ENCODE measurements at regions not wholly inside any gene's neighbourhood (a gene's known extent, or its start where the extent isn't known, plus 50 kb on each side); places are given as distances from the start of the nearest gene placed in this dataset.

DNA sequence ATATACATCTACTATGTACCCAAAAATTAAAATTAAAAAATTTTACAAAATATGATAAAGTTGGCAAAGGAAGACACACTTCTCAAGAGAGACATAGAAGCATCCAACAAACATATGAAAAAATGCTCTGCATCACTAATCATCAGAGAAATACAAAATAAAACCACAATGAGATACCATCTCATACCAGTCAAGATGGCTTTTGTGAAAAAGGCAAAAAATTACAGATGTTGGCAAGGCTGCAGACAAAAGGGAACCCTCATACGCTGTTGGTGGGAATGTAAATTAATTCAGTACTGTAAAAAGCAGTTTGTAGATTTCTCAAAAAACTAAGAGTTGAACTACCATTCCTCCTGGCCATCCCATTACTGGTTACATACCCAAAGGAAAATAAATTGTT is 581.7 kb upstream of the CCDC54 start:
- no peak for DNase-seq

GRCh38 chr3:106797461-106797860 is 579.8 kb upstream of the CCDC54 start:
- no peak for DNase-seq

- no peak for DNase-seq
Measured at GRCh38 chr3:106805625-106806024, 571.6 kb upstream of the CCDC54 start.

DNA sequence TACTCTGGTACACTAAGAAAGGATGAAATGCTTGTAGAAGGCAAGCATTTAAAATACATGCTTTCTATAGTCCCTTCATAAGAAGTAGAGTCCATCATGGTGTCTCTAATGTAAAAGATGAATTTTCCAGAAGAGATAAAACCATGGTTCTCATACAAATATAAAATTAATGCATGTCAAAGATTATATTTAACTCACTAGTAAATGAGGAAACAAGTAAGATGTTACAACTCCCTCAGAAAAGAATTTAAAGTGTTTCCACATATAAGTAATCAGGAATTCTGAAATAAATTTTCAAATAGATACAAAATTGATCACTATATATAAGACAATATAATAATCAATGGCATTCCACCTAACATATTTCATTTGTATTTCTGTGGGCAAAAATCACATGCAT is 570.3 kb upstream of the CCDC54 start:
- DNase-seq: no peak

DNA sequence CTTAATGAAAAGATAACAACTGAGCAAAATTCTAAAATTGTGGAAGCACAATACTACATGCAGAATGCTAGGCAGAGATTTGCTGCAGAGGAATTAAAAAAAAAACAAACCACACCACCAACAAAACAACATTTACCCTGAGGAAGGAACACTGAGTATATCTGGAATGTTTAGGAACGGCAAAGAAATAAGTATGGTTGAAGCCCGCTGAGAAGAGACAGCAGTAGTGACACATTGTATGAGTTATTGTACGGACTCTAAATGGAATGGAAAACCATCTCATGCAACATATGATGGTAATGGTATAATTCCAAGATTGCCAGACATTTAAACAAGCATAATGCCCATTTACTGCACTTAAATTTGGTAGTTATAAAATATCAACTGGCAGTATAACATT is 568.2 kb upstream of the CCDC54 start:
- DNase-seq: no peak

DNA sequence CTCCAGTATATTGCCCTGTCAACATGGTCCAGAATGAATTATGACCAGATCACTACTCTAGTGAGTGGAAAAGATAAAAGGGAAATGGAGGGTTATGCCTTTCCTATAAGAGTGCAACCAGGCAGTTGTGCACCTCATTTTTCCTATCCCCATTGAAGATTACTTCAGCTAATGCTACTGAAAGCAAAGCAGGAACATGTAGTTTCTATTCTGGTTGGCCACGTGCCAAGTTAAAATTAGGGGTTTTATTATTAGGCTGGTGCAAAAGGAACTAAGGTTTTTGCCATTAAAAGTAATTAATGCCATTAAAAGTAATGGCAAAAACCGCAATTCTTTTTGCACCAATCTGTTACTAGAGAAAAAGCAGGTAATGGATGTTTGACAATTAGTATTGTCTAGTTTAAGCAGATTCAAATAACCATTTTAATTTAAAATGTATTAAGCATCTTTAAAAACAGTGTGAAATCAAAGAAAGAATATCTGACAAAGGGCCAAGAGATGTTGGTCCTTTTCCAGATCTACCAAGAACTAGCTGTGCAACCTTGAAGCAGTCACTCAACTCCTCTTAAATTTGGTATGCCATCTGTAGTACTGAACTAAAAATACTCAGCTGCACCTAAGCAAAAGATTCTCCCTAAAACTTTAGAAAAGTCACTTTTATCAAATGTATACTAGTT is 567.5 kb upstream of the CCDC54 start:
- no peak for DNase-seq

GRCh38 chr3:106810300-106810875 is 566.9 kb upstream of the CCDC54 start:
- DNase-seq: no peak

GRCh38 chr3:106811376-106811775 is 565.9 kb upstream of the CCDC54 start:
- DNase-seq: no peak

- DNase-seq: no peak
Measured at GRCh38 chr3:106813742-106814141, 563.5 kb upstream of the CCDC54 start.

DNA sequence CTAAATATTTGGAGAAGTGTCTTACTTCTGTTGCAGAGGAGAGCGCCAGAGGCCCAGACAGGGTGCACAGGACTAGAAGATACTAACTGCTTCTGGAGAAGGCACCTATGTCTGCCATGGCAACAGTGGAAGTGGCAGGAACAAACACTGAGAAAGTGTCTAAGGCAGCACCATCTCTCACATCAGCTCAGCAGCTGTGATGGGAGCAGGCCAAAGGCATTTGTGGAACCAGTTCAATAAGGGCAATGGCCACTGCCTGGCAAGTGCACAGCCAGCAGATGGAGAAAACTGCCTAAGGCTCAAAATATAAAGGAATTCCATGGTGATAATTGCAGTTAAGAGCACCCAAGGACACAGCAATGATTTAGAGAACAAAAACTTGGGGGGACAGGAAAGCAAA is 563.0 kb upstream of the CCDC54 start:
- DNase-seq: no peak

DNA sequence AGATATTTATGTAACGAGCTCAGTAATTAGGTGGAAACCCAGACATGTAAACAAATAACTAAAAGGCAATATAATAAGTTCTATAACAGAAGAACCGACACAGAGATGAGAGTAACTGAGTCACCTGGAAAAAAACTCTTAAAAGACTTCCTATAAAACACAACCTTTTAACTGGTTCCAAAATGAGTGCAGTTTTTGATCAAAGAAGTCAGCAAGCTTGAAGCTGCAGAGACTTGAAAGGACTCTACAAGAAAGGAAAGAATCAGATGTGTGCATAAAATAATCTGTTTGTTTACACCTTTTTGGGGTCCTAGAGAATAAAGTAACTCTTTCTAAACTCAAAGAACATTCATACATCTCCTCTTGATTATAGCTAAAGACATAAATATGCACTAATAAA is 560.4 kb upstream of the CCDC54 start:
- no peak for DNase-seq

- no peak for DNase-seq
Measured at GRCh38 chr3:106817706-106818105, 559.5 kb upstream of the CCDC54 start.

DNA sequence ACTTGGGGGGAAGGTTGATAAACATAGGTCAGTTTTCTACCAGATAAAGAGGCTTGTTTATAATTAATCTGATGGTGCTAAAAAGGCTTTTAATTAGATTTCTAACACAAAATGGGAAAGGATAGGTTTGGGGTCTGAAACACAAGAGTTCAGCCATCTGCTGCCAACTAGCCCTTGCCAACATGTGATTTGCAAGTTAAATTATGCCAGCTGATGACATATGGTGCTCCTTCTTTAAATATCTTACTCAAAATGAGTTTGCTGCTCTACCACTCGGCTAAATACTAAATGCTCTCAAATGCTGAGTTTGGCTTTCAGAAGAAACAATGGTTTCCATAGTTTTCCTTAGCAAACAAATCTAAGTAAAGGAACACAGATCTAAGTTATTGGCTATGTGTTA is 557.8 kb upstream of the CCDC54 start:
- no peak for DNase-seq

GRCh38 chr3:106820726-106821362 is 556.4 kb upstream of the CCDC54 start:
- no peak for DNase-seq

- DNase-seq: no peak
Measured at GRCh38 chr3:106821801-106822200, 555.4 kb upstream of the CCDC54 start.

- DNase-seq: no peak
Measured at GRCh38 chr3:106822204-106822603, 555.0 kb upstream of the CCDC54 start.

DNA sequence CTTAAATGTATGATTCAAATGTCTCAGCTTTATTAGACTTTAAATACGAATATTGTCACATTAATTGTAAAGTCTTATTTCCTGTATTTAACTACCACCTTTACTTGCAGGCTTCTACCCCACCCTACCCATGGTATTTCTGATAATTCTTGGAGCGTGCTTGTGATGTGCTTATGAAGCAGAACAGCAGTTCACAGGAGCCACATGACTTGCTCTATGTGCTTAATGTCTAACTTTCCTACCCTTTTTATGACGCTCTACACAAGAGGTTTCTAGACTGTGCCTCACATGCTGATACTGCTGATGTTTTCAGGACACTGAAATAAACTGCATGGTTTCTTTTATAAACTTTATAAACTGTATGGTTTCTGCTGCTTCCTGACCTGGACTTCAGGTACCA is 553.5 kb upstream of the CCDC54 start:
- DNase-seq: no peak

DNA sequence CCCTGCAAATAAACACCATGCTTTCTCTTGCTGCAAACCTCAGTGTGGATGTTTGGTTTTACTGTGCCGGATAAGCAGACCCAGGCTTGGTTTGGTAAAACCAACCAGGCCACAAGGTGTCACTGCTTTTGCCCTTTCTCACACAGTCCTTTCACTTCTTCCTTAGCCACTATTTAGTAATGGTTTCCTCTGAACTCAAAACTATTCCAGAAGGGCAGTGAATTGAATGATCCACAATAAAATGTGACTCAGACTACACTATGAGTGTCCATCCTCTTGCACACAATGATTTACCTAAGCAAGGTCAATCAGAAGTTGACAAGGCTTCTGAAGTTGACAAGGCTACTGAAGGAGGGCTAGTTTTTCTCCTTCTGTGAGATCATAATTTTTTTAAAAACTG is 552.4 kb upstream of the CCDC54 start:
- DNase-seq: no peak

DNA sequence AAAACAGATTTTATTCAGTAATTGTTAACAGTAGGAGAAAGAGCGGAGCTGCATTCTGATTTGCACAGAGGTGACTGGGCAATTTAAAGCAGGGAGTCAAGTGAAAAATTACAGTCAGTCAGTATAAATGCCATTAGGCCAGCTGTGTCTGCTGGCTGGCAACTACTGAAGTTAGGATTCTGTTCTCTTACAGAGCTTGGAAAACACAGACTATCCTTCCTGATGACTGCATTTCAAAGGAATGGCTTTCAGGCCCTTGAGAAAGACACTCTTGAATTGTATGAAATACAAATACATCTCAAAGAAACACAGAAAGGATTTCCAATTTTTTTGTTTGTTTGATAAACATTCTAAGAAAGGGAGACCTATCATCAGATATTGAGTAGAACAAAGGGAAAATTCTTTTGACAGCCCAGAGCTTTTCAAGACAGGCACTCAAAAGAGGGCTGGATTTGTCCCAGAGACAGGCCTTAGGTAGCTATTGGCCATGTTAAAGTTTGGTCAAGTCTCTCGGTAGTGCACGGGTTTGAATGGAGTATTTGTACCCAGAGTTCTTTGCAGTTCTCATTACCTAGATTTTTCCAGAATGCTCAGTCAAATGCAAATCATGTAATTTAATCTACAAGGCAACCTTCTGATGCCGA is 551.2 kb upstream of the CCDC54 start:
- no peak for DNase-seq

DNA sequence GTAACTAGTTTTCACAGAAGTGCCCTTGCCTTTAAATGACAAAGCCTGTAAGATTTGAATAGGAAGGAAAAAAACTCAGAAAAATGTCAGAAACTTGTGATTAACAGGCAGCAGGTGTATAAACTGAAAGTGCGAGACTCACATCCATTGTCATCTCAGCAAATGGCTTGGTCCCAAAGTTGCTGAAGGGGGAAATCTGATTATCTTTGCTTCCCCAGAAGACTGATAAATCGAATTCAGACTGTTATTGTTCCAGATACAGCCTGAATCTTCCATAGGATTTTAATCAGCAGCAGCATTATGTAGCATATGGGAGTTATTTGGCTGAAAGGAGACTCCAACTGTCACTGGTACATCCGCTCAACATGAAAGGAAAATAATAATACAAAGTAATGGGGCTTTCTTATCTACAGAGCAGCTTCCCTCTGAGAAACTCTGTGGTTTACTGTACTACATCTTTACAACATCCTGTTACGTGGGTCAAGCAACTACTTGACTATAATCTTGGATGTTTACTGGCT is 550.4 kb upstream of the CCDC54 start:
- no peak for DNase-seq

DNA sequence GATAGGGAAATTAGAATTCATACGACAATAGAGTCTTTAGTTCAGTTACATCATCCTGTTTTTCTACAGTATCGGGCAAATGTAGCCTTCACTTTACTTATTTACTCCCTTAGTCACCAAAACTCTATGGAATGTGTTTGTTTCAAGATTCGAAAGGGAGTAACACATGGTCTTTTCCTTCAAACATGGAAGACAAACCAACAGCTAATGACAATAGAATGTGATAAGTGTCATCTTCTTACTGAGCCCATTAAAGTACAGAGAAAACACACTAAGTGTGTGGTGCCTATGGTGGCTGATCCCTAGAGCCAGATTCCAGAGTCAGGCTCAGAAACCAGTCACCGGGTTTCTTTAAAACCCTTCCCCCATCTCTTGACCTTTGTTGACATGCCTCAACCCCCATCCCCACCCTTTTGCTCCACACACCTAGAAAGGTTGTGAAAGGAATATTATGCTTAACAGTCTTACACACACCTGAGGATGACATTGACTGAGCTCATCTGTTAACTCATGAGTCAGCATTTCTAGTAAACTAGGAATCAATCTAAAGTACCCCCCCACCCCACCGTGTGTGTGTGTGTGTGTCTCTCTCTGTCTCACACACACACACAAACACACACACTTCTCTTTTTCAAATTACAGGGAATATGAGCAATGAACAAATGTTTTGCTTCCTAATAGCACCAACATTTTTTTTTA is 549.6 kb upstream of the CCDC54 start:
- DNase-seq: no peak

DNA sequence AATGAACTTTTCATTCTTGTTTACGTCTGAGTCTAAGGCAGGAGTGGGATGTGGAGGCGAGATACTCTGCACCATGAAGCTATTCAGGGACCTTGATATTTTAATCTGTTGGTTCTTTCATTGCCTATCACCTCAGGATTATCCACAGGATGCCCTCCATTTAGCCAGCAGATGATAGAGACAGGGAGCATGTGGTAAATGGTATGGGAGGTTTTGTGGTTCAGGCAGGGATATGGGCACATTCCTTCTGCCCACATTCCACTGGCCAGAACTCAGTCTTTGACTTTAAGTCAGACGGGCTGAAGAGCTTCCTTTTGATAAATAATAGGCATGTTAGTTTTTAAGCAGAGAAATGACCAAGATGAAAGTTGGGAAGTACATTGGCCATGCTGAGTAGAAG is 548.0 kb upstream of the CCDC54 start:
- DNase-seq: no peak

DNA sequence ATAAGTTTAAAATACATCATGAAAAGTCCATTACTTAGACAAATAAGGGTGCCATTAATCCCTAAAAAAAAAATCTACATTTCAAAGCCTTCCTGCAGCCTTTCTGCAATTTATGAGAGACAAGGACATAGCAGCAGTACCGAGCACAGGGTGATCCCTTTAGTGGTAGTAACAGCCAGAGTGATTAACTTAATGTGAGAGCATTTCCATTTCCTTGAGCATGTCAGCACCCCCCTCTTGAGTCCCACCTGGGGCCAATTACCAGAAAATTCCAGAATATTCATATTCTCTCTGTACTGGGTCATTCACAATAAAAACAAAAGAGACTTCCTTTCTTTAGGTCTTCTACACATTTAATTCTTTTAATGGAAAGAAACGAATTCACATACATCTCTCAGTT is 546.9 kb upstream of the CCDC54 start:
- DNase-seq: no peak
